ENCODE measurements at regions not wholly inside any gene's neighbourhood (a gene's known extent, or its start where the extent isn't known, plus 50 kb on each side); places are given as distances from the start of the nearest gene placed in this dataset.

GRCh38 chr6:91181416-91181815 is 594.5 kb upstream of the MAP3K7 start:
- no peak for TF ChIP-seq CTCF (conservative IDR thresholded peaks at IDR 0.05)
- TF ChIP-seq EZH2 (IDR thresholded peaks at IDR 0.05; ENCODE audit: low read depth): no peak
